22Rv1 (cell line): ENCODE measurements at regions not wholly inside any gene's neighbourhood (a gene's known extent, or its start where the extent isn't known, plus 50 kb on each side); places are given as distances from the start of the nearest gene placed in this dataset.

ENCODE experiments used
- ZFX ChIP-seq: fragments of 450-650 bp; IDR thresholded peaks from 2 replicates; pipeline ENCODE4 v1.6.1; 2017; ENCODE audit warnings: antibody characterized with exemption, borderline replicate concordance
- TF ChIP-seq, protein P1 (sequence below): fragments of 450-650 bp; IDR thresholded peaks from 2 replicates; pipeline ENCODE4 v1.5.1; 2017; ENCODE audit warnings: mild to moderate bottlenecking

DNA sequence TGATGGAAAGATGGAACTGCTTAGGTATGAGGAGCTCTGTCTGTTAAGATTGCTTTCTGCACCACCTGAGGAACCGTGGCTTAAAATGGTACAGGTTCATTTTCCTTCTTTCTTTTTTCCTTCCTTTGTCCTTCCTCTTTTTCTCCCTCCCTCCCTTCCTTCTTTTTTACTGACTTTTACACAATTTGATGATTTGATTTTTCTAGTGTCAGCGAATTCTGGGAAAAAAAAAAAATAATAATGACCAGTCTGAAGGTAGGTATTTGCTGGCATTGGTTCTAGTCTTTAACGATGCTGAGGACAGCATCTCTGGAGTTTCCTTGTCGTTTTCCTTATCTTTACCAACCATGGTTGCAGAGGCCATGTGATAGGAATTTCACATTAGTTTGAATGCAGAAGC lies 613.5 kb downstream of the EDEM1 start:
- TF ChIP-seq, protein P1, sequence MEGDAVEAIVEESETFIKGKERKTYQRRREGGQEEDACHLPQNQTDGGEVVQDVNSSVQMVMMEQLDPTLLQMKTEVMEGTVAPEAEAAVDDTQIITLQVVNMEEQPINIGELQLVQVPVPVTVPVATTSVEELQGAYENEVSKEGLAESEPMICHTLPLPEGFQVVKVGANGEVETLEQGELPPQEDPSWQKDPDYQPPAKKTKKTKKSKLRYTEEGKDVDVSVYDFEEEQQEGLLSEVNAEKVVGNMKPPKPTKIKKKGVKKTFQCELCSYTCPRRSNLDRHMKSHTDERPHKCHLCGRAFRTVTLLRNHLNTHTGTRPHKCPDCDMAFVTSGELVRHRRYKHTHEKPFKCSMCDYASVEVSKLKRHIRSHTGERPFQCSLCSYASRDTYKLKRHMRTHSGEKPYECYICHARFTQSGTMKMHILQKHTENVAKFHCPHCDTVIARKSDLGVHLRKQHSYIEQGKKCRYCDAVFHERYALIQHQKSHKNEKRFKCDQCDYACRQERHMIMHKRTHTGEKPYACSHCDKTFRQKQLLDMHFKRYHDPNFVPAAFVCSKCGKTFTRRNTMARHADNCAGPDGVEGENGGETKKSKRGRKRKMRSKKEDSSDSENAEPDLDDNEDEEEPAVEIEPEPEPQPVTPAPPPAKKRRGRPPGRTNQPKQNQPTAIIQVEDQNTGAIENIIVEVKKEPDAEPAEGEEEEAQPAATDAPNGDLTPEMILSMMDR = no peak
- TF ChIP-seq ZFX = no peak
